Astrocyte (in vitro differentiated cells and primary cell): ENCODE measurements at regions not wholly inside any gene's neighbourhood (a gene's known extent, or its start where the extent isn't known, plus 50 kb on each side); places are given as distances from the start of the nearest gene placed in this dataset.

Experiments
- CTCF ChIP-seq: IDR thresholded peaks from 2 replicates; pipeline ENCODE4 v1.5.1; 2011; ENCODE audit warnings: low read depth, mild to moderate bottlenecking, inconsistent platforms, low read length, moderate library complexity; ENCODE audit not compliant: insufficient read depth
- EZH2 ChIP-seq: IDR thresholded peaks from 2 replicates; pipeline ENCODE4 v1.6.1; 2012; ENCODE audit warnings: mild to moderate bottlenecking, low read length, inconsistent platforms; ENCODE audit not compliant: insufficient read depth

GRCh38 chr5:165887147-165887546 is 2381.7 kb downstream of the MAT2B start:
- no peak for TF ChIP-seq EZH2
- TF ChIP-seq CTCF, result no peak
